KOPT-K1 (cell line): ENCODE measurements at regions not wholly inside any gene's neighbourhood (a gene's known extent, or its start where the extent isn't known, plus 50 kb on each side); places are given as distances from the start of the nearest gene placed in this dataset.

Source experiments
- H3K27ac ChIP-seq: fragments of 200-600 bp; sonication (generic); 2 replicates; pipeline ENCODE4 v1.5.1; 2016; ENCODE audit warnings: antibody characterized with exemption, mild to moderate bottlenecking, low read depth, low read length; ENCODE audit not compliant: poor library complexity, severe bottlenecking
- H3K36me3 ChIP-seq: fragments of 200-600 bp; sonication (generic); 2 replicates; pipeline ENCODE4 v1.5.1; 2017; ENCODE audit warnings: antibody characterized with exemption, mild to moderate bottlenecking, low read length, moderate library complexity; ENCODE audit not compliant: insufficient read depth
- H3K9me3 ChIP-seq: fragments of 200-600 bp; sonication (generic); 2 replicates; pipeline ENCODE4 v1.5.1; 2017; ENCODE audit warnings: antibody characterized with exemption, low read length, mild to moderate bottlenecking; ENCODE audit not compliant: insufficient read depth, poor library complexity, severe bottlenecking

DNA sequence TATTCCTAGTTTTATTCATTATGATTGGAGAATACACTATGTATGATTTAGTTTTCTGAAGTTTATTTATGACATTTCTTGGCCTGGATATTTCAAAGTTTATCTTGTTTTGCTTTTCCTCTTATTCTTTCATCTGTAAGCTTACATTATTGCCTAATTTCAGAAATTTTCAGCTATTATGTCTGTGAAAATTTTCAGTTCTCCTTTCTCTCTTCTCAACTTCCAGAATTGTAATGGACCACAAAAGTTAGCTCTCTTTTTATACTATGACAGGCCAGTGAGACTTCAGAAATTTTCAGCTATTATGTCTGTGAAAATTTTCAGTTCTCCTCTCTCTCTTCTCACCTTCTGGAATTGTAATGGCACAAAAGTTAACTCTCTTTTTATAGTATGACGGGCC is 97.2 kb upstream of the SCN7A start:
- Histone ChIP-seq H3K36me3 (no peaks in the 10 kb centered on the region), H3K27ac (no peak overlapping the region), H3K9me3 (no peaks in the 10 kb centered on the region)

DNA sequence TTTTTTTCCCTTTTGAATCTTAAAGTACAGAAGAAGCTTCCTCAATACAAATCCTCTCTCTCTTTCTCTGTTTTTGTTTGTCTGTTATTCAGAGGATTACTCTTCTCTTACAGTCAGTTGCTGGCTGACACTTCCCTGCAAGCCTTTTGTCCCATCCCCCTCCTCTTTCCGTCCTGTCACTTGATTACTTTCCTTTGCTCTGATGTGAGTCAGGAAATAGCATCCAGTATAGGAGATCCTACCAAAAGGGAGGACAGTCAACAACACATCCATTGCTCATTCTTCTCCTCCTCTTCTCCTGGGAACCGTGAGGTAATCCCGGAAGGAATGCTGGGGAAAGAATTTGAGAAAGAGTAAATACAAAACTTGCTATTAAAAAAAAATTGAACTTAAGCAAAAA is 79.3 kb upstream of the SCN7A start:
- no peak overlapping the region for H3K27ac ChIP-seq
- H3K36me3 ChIP-seq, result no peaks in the 10 kb centered on the region
- H3K9me3 ChIP-seq, result no peaks in the 10 kb centered on the region

DNA sequence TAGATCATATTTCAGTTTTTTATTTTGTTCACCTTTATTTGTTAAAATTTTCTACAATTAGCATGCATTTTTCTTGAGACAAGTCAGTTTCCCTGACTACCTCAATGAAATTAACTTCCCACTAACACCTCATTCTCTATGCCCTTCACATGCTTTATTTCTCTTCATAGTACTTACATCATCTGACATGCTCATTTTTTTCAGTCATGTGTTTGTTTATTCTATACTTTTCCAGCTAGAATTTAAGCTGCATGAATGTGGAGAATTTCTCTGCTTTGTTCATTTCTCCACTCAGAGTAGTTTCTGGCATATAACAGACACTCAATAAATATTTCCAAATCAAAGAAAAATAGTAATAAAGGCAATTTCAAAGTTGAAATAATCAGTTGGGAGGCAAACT is 78.9 kb upstream of the SCN7A start:
- H3K27ac ChIP-seq, result no peak overlapping the region
- H3K36me3 ChIP-seq, result no peaks in the 10 kb centered on the region

DNA sequence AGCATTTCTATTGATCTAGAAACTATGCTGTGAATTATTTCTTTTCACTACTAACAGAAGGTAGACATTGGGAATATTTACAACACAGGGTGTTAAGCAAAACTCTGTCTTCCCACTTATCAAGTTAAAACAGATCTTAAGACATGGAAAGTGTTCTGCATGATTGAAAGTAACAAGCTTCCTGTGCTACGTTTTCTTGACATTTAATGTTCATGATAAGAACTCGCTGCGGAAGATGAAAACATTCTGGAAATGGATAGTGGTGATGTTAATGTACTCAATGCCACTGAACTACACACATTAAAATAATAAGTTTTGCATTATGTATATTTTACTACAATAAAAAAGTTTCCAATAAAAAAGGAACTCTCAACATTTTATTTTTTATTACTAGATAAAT is 74.4 kb upstream of the SCN7A start:
- Histone ChIP-seq H3K27ac (no peak overlapping the region), H3K9me3 (no peaks in the 10 kb centered on the region), H3K36me3 (no peaks in the 10 kb centered on the region)

More for the DNA sequence above, 78.9 kb upstream of the SCN7A start:
- H3K9me3 ChIP-seq, result no peaks in the 10 kb centered on the region

DNA sequence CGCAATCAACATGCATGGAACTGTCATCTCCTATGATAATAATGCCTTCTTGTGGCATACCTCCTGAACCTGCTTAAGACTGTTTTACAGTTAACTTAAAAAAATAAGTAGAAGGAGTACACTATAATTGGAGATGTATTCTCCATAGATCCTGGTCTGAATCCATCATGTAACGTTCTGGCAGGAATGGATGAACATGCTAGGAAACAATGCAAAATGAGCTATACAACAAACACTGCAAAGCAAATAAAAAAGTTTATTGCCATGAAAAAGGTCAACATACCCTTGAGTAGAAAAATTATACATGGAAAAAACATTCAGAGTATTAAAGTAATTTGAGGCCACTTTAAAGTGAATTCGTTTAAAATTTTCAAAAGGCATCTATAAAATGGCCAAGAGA is 71.5 kb upstream of the SCN7A start:
- no peaks in the 10 kb centered on the region for H3K9me3 ChIP-seq
- H3K36me3 ChIP-seq, result no peaks in the 10 kb centered on the region
- H3K27ac ChIP-seq, result no peak overlapping the region

DNA sequence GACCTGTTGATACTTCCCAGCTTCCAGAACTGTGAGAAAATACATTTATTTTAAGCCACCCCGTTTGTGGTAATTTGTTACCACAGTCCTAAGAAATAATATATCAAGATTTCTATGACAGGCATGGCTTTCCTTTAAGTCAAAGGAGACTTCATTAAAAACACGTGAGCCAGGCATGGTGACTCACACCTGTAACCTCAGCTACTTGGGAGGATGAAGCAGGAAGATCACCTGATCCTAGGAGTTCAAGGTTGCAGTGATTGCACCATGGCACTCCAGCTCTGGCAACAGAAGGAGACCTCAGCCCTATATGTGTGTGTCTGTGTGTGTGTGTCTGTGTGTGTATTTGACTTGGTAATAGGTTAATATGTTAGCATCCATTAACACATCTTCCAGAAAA is 69.8 kb upstream of the SCN7A start:
- Histone ChIP-seq H3K36me3 (no peaks in the 10 kb centered on the region), H3K9me3 (no peaks in the 10 kb centered on the region), H3K27ac (no peak overlapping the region)

DNA sequence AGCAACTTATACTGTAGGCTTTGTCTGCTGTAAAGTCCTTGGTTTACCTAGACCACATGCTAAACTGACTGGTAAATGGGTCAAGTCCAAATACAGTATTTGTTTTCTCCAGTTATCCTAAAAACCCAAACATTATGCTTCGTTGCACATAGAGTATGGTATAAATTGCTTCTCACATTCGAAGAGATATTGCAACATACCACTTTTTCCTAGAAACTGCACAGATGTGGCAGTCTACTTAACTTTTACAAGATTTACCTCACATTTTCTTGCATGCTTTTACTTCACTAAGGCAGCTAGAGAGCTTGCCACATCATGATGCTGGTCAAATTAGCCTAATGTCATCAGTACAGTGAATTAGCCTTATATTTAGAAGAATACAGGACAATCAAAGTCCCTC is 66.0 kb upstream of the SCN7A start:
- no peaks in the 10 kb centered on the region for H3K9me3 ChIP-seq
- no peak overlapping the region for H3K27ac ChIP-seq
- no peaks in the 10 kb centered on the region for H3K36me3 ChIP-seq

DNA sequence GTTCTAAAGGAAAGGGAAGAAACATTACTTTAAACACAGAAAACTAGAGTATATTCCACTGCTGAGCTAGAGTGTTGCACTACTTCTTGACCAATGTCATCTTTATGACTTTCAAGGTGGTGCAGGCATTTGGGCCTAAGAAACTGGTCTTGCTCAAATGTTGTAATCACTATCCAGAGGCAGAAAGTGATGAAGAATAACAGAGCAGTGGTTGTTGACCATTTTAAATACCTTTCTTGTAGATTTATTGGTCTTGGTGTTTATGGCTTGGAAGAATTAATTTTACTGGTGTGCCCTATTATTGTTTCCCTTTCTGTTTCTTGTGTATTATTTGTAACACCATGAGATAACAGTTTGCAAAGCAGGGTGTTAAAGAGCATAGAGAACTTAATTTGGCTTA is 56.9 kb upstream of the SCN7A start:
- Histone ChIP-seq H3K27ac (no peak overlapping the region), H3K9me3 (no peaks in the 10 kb centered on the region), H3K36me3 (no peaks in the 10 kb centered on the region)

DNA sequence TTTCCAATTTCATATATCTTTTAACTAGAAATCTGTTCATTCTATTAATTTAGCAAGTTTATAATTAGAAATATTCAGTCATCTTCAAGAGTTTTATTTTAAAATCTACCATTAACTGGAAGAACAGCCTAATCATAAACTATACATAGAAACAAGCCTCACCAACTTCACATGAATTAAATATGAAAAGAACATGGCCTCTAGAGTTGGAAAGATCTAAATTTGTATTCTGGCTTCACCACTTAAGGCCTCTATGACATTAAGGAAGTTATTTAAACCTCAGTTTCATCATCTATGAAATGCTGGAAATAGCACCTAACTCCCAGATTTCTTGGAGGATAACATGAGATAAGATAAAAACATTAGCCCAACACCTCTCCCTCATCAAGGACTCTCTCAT is 51.4 kb upstream of the SCN7A start:
- H3K9me3 ChIP-seq, result no peaks in the 10 kb centered on the region
- H3K27ac ChIP-seq, result no peak overlapping the region
- no peaks in the 10 kb centered on the region for H3K36me3 ChIP-seq
